Nephron (organoid): ENCODE measurements at regions not wholly inside any gene's neighbourhood (a gene's known extent, or its start where the extent isn't known, plus 50 kb on each side); places are given as distances from the start of the nearest gene placed in this dataset.
"Not testable (repeated sequence)": the region's sequence is repeated elsewhere in the genome, so short reads cannot be mapped to it uniquely, and the experiment has no call there.

Source experiments
- H3K27ac Mint-ChIP-seq, 3 experiments: 2 replicates each; pipeline ENCODE4 v1.8.0; 2020; ENCODE audit warnings: mixed read lengths in 3 of 3, mild to moderate bottlenecking in 2 of 3, moderate library complexity in 1 of 3
- H3K27me3 Mint-ChIP-seq: 2 replicates; pipeline ENCODE4 v1.8.0; 2021; ENCODE audit warnings: low read depth, mild to moderate bottlenecking, moderate library complexity, mixed read lengths
- H3K36me3 Mint-ChIP-seq: 2 replicates; pipeline ENCODE4 v1.8.0; 2020; ENCODE audit warnings: low read depth, mixed read lengths
- H3K4me1 Mint-ChIP-seq: 2 replicates; pipeline ENCODE4 v1.8.0; 2020; ENCODE audit warnings: mixed read lengths
- H3K4me3 Mint-ChIP-seq, 3 experiments: 2 replicates each; pipeline ENCODE4 v1.8.0; 2020; ENCODE audit warnings: mild to moderate bottlenecking in 3 of 3, mixed read lengths in 3 of 3, moderate library complexity in 2 of 3
- H3K9me3 Mint-ChIP-seq: 2 replicates; pipeline ENCODE4 v1.8.0; 2020; ENCODE audit warnings: mixed read lengths
- TF ChIP-seq, protein P1 (sequence below), 3 experiments: fragments of 200-600 bp; sonication (generic); IDR thresholded peaks; one replicate each; pipeline ENCODE4 v1.5.0; 2021; ENCODE audit warnings: antibody characterized with exemption in 3 of 3; ENCODE audit not compliant: unreplicated experiment in 3 of 3

DNA sequence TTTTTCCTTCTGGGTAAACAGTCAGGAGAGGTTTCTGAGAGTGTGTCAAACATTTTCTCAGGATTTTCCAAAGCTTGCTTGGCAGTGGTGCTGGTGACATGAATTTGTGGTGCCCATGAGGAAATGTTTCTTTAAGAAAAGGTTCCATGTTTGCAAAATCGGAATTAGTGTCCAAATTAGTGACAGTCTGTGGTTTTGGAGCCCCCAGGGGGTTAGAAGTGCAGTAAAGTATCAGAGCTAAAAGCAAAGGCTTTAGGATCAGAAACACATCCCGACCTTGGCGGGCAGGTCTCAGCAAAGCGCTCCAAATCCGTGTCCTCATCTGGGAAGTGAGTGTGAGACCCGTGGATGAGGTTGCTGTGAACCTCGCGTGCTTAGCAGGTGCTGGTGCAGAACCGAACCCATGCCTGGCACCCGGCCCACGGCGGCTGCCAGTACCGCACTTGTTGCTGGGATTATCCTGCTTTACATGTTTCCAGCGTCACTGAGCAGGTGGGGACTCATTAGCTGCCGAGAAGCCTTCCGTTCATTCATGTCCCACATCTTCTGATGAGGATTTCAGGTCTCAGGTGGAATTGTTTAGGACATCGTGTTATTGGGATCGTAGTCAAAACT is 70.8 kb upstream of the COL5A1 start:
- Mint-ChIP-seq H3K4me1 (peaks cover 31% of the 10 kb centered on the region), H3K4me3 (no peak overlapping the region), H3K9me3 (peaks cover 9% of the 10 kb centered on the region), H3K27me3 (peaks cover 2% of the 10 kb centered on the region), H3K27ac (no peak overlapping the region), H3K36me3 (no peaks in the 10 kb centered on the region)
- TF ChIP-seq, protein P1, sequence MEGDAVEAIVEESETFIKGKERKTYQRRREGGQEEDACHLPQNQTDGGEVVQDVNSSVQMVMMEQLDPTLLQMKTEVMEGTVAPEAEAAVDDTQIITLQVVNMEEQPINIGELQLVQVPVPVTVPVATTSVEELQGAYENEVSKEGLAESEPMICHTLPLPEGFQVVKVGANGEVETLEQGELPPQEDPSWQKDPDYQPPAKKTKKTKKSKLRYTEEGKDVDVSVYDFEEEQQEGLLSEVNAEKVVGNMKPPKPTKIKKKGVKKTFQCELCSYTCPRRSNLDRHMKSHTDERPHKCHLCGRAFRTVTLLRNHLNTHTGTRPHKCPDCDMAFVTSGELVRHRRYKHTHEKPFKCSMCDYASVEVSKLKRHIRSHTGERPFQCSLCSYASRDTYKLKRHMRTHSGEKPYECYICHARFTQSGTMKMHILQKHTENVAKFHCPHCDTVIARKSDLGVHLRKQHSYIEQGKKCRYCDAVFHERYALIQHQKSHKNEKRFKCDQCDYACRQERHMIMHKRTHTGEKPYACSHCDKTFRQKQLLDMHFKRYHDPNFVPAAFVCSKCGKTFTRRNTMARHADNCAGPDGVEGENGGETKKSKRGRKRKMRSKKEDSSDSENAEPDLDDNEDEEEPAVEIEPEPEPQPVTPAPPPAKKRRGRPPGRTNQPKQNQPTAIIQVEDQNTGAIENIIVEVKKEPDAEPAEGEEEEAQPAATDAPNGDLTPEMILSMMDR (IDR thresholded peaks at IDR 0.05; ENCODE audit: unreplicated experiment in 3 of 3), result no peak

DNA sequence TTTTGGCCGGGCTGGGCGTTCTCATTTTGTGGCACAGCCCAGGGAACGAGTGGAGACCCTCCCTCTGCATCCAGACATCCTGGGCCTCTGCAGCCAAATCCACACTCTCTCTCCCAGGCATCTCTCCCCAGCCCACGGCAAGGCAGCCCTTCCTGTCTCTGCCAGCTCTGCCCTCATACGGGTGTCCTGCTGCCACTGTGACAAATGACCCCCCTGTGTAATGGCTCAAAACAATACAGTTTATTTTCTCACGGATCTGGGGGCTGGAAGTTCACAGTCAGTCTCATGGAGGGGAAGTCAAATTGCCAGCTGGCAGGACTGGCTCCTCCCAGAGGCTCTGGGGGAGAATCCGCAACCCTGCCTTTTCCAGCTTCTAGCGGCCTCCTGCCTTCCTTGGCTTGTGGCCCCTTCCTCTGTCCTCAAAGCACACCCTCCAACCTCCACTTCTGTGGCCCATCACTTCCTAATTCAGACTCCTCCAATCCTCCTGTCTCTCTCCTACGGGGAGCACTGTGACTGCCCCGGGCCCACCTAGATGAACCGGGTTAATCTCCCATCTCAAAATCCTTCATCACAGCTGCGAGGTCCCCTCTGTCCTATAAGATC is 70.2 kb upstream of the COL5A1 start:
- Mint-ChIP-seq H3K4me3 (no peak overlapping the region), H3K4me1 (peaks cover 36% of the 10 kb centered on the region), H3K27me3 (peaks cover 4% of the 10 kb centered on the region), H3K9me3 (peaks cover 13% of the 10 kb centered on the region), H3K27ac (no peak overlapping the region), H3K36me3 (no peaks in the 10 kb centered on the region)
- TF ChIP-seq, protein P1 (IDR thresholded peaks at IDR 0.05; ENCODE audit: unreplicated experiment in 3 of 3), result no peak

DNA sequence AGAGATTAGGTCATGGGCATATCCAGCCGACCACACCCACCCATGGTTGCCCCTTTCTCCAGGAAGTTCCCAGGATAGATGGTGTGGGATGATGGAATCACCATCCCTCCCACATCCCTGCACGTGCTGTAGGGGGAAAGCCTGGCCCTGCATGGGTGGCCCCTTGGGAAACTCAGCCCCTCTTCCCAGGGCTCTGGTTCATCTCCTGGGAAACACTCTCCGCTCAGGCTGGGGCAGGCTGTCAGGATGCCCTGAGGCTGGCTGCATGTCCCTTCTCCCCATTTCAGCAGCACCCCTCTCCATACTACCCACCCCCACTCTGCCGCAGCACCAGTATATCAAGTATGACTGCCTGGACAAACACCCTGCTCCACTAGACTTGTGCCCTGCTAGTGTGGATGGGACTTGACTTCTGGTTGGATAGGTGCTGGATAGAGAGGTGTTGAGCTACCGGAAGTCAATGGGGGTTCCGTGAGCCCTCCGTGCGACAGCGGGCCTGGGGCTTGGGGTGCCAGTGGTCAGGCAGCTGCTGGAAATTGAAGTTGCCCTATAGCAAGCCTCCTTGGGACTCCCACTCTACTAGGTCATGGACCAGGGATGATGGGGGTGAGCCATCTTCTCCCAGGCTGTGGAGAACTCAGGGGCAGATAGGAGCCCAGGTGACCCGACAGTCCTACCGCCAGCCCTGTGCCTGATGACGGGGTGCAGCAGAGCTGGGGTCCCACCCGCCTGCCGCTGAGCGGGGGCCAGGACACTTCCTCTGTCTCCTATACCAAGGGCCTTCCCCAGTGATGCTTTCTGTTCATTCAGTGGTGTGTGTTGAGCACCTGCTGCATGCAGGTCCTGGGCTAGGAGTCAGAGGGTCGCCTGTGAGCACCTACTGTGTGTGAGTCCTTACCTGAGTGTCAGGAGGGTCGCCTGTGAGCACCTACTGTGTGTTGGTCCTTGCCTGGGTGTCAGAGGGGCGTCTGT is 69.4 kb upstream of the COL5A1 start:
- H3K9me3 Mint-ChIP-seq, result peaks cover 14% of the 10 kb centered on the region
- H3K36me3 Mint-ChIP-seq, result no peaks in the 10 kb centered on the region
- peaks cover 36% of the 10 kb centered on the region for H3K4me1 Mint-ChIP-seq
- peaks cover 4% of the 10 kb centered on the region for H3K27me3 Mint-ChIP-seq
- no peak overlapping the region for H3K4me3 Mint-ChIP-seq
- H3K27ac Mint-ChIP-seq, result peak overlapping the region in 1 of 3 experiments; percentile 34
- TF ChIP-seq, protein P1 (IDR thresholded peaks at IDR 0.05; ENCODE audit: unreplicated experiment in 3 of 3), result no peak

DNA sequence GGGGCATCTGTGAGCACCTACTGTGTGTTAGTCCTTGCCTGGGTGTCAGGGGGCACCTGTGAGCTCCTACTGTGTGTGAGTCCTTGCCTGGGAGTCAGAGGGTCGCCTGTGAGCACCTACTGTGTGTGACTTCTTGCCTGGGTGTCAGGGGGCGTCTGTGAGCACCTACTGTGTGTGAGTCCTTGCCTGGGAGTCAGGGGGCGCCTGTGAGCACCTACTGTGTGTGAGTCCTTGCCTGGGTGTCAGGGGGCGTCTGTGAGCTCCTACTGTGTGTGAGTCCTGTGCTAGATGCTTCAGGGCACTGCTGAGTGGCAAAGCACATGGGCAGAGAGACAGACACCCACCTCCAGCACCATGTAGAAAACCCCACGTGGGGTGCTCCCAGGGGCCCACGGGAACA is 66.9 kb upstream of the COL5A1 start:
- not testable (repeated sequence) for H3K27me3 Mint-ChIP-seq, H3K27ac Mint-ChIP-seq, H3K36me3 Mint-ChIP-seq, H3K4me3 Mint-ChIP-seq
- peaks cover 27% of the 10 kb centered on the region for H3K4me1 Mint-ChIP-seq
- H3K9me3 Mint-ChIP-seq, result peaks cover 19% of the 10 kb centered on the region

DNA sequence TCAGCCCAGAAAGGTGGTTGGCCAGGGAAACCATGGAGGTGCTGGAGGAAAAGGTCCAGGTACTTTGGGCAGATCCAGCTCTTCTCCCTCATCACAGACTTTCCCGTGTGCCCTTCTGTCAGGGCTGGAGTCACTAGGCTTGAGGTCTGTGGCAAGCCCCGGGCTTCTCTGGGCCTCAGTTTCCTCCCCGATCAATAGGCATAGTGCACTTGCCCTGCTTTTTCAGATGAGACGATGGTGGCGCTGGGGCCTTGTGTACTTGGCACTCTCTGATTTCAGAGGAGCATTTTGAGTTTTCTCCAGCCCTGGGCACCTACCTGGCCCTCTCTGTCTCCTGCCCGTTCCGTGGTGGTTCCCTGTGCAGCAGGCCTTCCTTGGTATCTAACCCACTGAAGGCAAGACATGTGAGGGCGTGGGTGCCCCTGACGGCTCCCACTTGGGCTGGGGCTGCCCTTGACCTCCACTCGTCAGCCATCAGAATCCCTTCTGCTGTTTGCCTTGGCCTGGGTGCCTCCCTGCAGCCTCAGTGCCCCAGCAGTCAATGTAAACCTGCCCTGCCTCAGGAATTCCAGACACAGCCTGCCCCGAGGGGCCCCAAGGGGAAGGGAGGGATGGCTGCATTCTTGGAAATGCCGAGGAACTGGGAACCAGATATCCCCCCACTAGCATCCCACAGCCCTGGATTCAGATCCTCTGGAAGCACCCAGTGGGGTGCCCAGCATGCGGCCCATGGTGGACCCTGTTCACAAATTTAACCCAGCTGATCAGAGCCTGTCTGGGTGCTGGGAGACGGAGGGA is 66.3 kb upstream of the COL5A1 start:
- H3K27me3 Mint-ChIP-seq, result peaks cover 6% of the 10 kb centered on the region
- no peak overlapping the region for H3K27ac Mint-ChIP-seq
- H3K4me1 Mint-ChIP-seq, result peaks cover 24% of the 10 kb centered on the region
- H3K4me3 Mint-ChIP-seq, result no peak overlapping the region
- H3K36me3 Mint-ChIP-seq, result no peaks in the 10 kb centered on the region
- peaks cover 20% of the 10 kb centered on the region for H3K9me3 Mint-ChIP-seq
- TF ChIP-seq, protein P1 (IDR thresholded peaks at IDR 0.05; ENCODE audit: unreplicated experiment in 3 of 3), result no peak

DNA sequence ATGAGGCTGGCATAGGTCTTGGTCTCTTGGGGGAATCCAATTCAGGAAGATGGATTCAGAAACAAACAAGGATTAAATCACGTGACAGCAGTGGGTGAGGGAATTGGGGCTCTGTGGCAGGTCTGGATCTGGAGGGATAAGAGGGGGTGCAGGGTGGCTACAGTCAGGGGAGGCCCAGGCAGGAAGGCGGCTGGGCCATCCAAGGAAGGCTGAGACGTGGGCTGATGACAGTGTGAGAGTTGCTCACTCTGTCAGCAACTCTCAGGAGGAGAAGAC is 65.8 kb upstream of the COL5A1 start:
- Mint-ChIP-seq H3K4me3 (peak overlapping the region in 1 of 3 experiments; percentile 61), H3K4me1 (peaks cover 20% of the 10 kb centered on the region), H3K27ac (peak overlapping the region in 1 of 3 experiments; percentile 43), H3K36me3 (no peaks in the 10 kb centered on the region), H3K27me3 (peaks cover 6% of the 10 kb centered on the region), H3K9me3 (peaks cover 24% of the 10 kb centered on the region)
- TF ChIP-seq, protein P1 (IDR thresholded peaks at IDR 0.05; ENCODE audit: unreplicated experiment in 3 of 3), result no peak
